HG03039 (cell line): ENCODE measurements at regions not wholly inside any gene's neighbourhood (a gene's known extent, or its start where the extent isn't known, plus 50 kb on each side); places are given as distances from the start of the nearest gene placed in this dataset.

ENCODE experiments used
- ATAC-seq: cut with Tn5 transposase; IDR thresholded peaks from one replicate; pipeline ENCODE4 v1.9.1; 2021; ENCODE audit warnings: mild to moderate bottlenecking, moderate library complexity; ENCODE audit not compliant: unreplicated experiment

- ATAC-seq, result no peak
Observed at GRCh38 chr7:18151422-18151821, 123.8 kb upstream of the PRPS1L1 start.

GRCh38 chr7:18153183-18153748, 125.6 kb upstream of the PRPS1L1 start:
- no peak for ATAC-seq

GRCh38 chr7:18154726-18155125, 127.1 kb upstream of the PRPS1L1 start:
- ATAC-seq, result no peak

GRCh38 chr7:18157233-18157632, 129.6 kb upstream of the PRPS1L1 start:
- no peak for ATAC-seq

- no peak for ATAC-seq
Observed at GRCh38 chr7:18162657-18163056, 135.0 kb upstream of the PRPS1L1 start.

GRCh38 chr7:18163091-18163490, 135.4 kb upstream of the PRPS1L1 start:
- ATAC-seq, result no peak

GRCh38 chr7:18165166-18165565, 137.5 kb upstream of the PRPS1L1 start:
- no peak for ATAC-seq

- ATAC-seq, result no peak
Observed at GRCh38 chr7:18166002-18166401, 138.4 kb upstream of the PRPS1L1 start.

- no peak for ATAC-seq
Observed at GRCh38 chr7:18167815-18168214, 140.2 kb upstream of the PRPS1L1 start.

GRCh38 chr7:18174996-18175395, 147.3 kb upstream of the PRPS1L1 start:
- no peak for ATAC-seq

- no peak for ATAC-seq
Observed at GRCh38 chr7:18175801-18176450, 148.3 kb upstream of the PRPS1L1 start.

GRCh38 chr7:18177129-18177814, 149.6 kb upstream of the PRPS1L1 start:
- ATAC-seq, result peak; percentile 2

- ATAC-seq, result peak; percentile 87
Observed at GRCh38 chr7:18177815-18178660, 150.4 kb upstream of the PRPS1L1 start.

- ATAC-seq, result peak; percentile 29
Observed at GRCh38 chr7:18179093-18179492, 151.4 kb upstream of the PRPS1L1 start.

GRCh38 chr7:18180685-18181084, 153.0 kb upstream of the PRPS1L1 start:
- ATAC-seq, result no peak

GRCh38 chr7:18189500-18190126, 162.0 kb upstream of the PRPS1L1 start:
- no peak for ATAC-seq

GRCh38 chr7:18191341-18191740, 163.7 kb upstream of the PRPS1L1 start:
- no peak for ATAC-seq

- ATAC-seq, result no peak
Observed at GRCh38 chr7:18191862-18192625, 164.4 kb upstream of the PRPS1L1 start.

GRCh38 chr7:18194616-18195015, 167.0 kb upstream of the PRPS1L1 start:
- ATAC-seq, result no peak

GRCh38 chr7:18196638-18197037, 169.0 kb upstream of the PRPS1L1 start:
- no peak for ATAC-seq
